GM19025 (cell line): ENCODE measurements at regions not wholly inside any gene's neighbourhood (a gene's known extent, or its start where the extent isn't known, plus 50 kb on each side); places are given as distances from the start of the nearest gene placed in this dataset.
"Not testable (repeated sequence)": the region's sequence is repeated elsewhere in the genome, so short reads cannot be mapped to it uniquely, and the experiment has no call there.

Source experiments
- ATAC-seq: cut with Tn5 transposase; IDR thresholded peaks from one replicate; pipeline ENCODE4 v1.9.1; 2021; ENCODE audit warnings: mild to moderate bottlenecking, low read depth, moderate library complexity; ENCODE audit not compliant: unreplicated experiment

GRCh38 chr12:124070394-124071074 lies 97.5 kb downstream of the ZNF664 start:
- ATAC-seq: not testable (repeated sequence)

- ATAC-seq: no peak
Measured at GRCh38 chr12:124071075-124071443, 98.0 kb downstream of the ZNF664 start.

- ATAC-seq: no peak
Measured at GRCh38 chr12:124073356-124074035, 100.5 kb downstream of the ZNF664 start.

GRCh38 chr12:124075841-124076240 lies 102.8 kb downstream of the ZNF664 start:
- no peak for ATAC-seq

- ATAC-seq: no peak
Measured at GRCh38 chr12:124077701-124078100, 104.7 kb downstream of the ZNF664 start.

- ATAC-seq: no peak
Measured at GRCh38 chr12:124078800-124079199, 105.8 kb downstream of the ZNF664 start.

GRCh38 chr12:124080649-124081048 lies 107.6 kb downstream of the ZNF664 start:
- ATAC-seq: no peak

- ATAC-seq: no peak
Measured at GRCh38 chr12:124082012-124082411, 109.0 kb downstream of the ZNF664 start.

- no peak for ATAC-seq
Measured at GRCh38 chr12:124082687-124083086, 109.7 kb downstream of the ZNF664 start.

- no peak for ATAC-seq
Measured at GRCh38 chr12:124083708-124084107, 110.7 kb downstream of the ZNF664 start.

- no peak for ATAC-seq
Measured at GRCh38 chr12:124085419-124086296, 112.6 kb downstream of the ZNF664 start.

GRCh38 chr12:124086299-124086898 lies 113.4 kb downstream of the ZNF664 start:
- ATAC-seq: no peak

GRCh38 chr12:124087266-124088051 lies 114.4 kb downstream of the ZNF664 start:
- ATAC-seq: no peak

- no peak for ATAC-seq
Measured at GRCh38 chr12:124088217-124088907, 115.3 kb downstream of the ZNF664 start.

- not testable (repeated sequence) for ATAC-seq
Measured at GRCh38 chr12:124089181-124089914, 116.3 kb downstream of the ZNF664 start.

- no peak for ATAC-seq
Measured at GRCh38 chr12:124091835-124092234, 118.8 kb downstream of the ZNF664 start.

GRCh38 chr12:124092532-124092931 lies 119.5 kb downstream of the ZNF664 start:
- ATAC-seq: not testable (repeated sequence)

GRCh38 chr12:124093297-124093696 lies 120.3 kb downstream of the ZNF664 start:
- no peak for ATAC-seq

GRCh38 chr12:124094188-124094587 lies 121.2 kb downstream of the ZNF664 start:
- no peak for ATAC-seq
